SK-N-SH (cell line): ENCODE measurements at regions not wholly inside any gene's neighbourhood (a gene's known extent, or its start where the extent isn't known, plus 50 kb on each side); places are given as distances from the start of the nearest gene placed in this dataset.

ENCODE experiments used
- EP300 ChIP-seq, 2 experiments: IDR thresholded peaks; 2 replicates each; pipeline versions ENCODE4 v1.4.0 to v1.6.1; 2012; ENCODE audit warnings: borderline replicate concordance in 1 of 2, low read depth in 1 of 2, low read length in 1 of 2
- FOXM1 ChIP-seq: IDR thresholded peaks from 2 replicates; pipeline ENCODE4 v1.4.0; 2012; ENCODE audit warnings: low read depth, mild to moderate bottlenecking
- GABPA ChIP-seq: IDR thresholded peaks from 2 replicates; pipeline ENCODE4 v1.4.0; 2012; ENCODE audit warnings: low read depth, mild to moderate bottlenecking
- GATA2 ChIP-seq: sonication (generic); formaldehyde crosslinking; IDR thresholded peaks from 2 replicates; pipeline ENCODE4 v1.5.0; 2020; ENCODE audit warnings: mild to moderate bottlenecking, missing genetic modification reagents
- NRF1 ChIP-seq: IDR thresholded peaks from 2 replicates; pipeline ENCODE4 v1.6.1; 2012; ENCODE audit warnings: low read depth, mild to moderate bottlenecking, low read length
- POLR2AphosphoS5 ChIP-seq: IDR thresholded peaks from 2 replicates; pipeline ENCODE4 v1.6.1; 2012; ENCODE audit warnings: low read depth, low read length
- RAD21 ChIP-seq: IDR thresholded peaks from 2 replicates; pipeline ENCODE4 v1.6.1; 2012; ENCODE audit warnings: mild to moderate bottlenecking, low read length
- RCOR1 ChIP-seq: fragments of 150-350 bp; IDR thresholded peaks from 2 replicates; pipeline ENCODE4 v1.6.1; 2017; ENCODE audit warnings: antibody characterized with exemption, low read length
- RFX5 ChIP-seq: IDR thresholded peaks from 2 replicates; pipeline ENCODE4 v1.6.1; 2012; ENCODE audit warnings: mild to moderate bottlenecking, improper control_type of control experiment, low read length
- TAF1 ChIP-seq: IDR thresholded peaks from 2 replicates; pipeline ENCODE4 v1.6.1; 2012; ENCODE audit warnings: low read depth, mild to moderate bottlenecking, low read length, moderate library complexity, borderline replicate concordance
- YY1 ChIP-seq: IDR thresholded peaks from 2 replicates; pipeline ENCODE4 v1.4.0; 2012; ENCODE audit warnings: low read depth, mild to moderate bottlenecking
- TF ChIP-seq, protein P1 (sequence below): fragments of 200-600 bp; sonication (generic); IDR thresholded peaks from 2 replicates; pipeline ENCODE4 v1.6.1; 2017; ENCODE audit warnings: antibody characterized with exemption, mild to moderate bottlenecking, moderate library complexity
- TF ChIP-seq, protein P2 (sequence below): IDR thresholded peaks from 2 replicates; pipeline ENCODE4 v1.4.0; 2012; ENCODE audit warnings: low read depth
- TF ChIP-seq, protein P3 (sequence below): IDR thresholded peaks from 2 replicates; pipeline ENCODE4 v1.4.0; 2012; ENCODE audit warnings: low read depth, borderline replicate concordance

- TF ChIP-seq GATA2 (CRISPR knock-in tag) = no peak
- TF ChIP-seq RFX5 = no peak
- TF ChIP-seq, protein P1, sequence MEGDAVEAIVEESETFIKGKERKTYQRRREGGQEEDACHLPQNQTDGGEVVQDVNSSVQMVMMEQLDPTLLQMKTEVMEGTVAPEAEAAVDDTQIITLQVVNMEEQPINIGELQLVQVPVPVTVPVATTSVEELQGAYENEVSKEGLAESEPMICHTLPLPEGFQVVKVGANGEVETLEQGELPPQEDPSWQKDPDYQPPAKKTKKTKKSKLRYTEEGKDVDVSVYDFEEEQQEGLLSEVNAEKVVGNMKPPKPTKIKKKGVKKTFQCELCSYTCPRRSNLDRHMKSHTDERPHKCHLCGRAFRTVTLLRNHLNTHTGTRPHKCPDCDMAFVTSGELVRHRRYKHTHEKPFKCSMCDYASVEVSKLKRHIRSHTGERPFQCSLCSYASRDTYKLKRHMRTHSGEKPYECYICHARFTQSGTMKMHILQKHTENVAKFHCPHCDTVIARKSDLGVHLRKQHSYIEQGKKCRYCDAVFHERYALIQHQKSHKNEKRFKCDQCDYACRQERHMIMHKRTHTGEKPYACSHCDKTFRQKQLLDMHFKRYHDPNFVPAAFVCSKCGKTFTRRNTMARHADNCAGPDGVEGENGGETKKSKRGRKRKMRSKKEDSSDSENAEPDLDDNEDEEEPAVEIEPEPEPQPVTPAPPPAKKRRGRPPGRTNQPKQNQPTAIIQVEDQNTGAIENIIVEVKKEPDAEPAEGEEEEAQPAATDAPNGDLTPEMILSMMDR = no peak
- no peak for TF ChIP-seq EP300 (IDR thresholded peaks at IDR 0.05; ENCODE audit: borderline replicate concordance in 1 of 2, low read depth in 1 of 2, low read length in 1 of 2)
- no peak for TF ChIP-seq POLR2AphosphoS5
- no peak for TF ChIP-seq RAD21
- TF ChIP-seq, protein P2, sequence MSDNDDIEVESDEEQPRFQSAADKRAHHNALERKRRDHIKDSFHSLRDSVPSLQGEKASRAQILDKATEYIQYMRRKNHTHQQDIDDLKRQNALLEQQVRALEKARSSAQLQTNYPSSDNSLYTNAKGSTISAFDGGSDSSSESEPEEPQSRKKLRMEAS = no peak
- no peak for TF ChIP-seq TAF1
- no peak for TF ChIP-seq YY1
- TF ChIP-seq NRF1 = no peak
- TF ChIP-seq GABPA = no peak
- TF ChIP-seq FOXM1 = no peak
- TF ChIP-seq, protein P3, sequence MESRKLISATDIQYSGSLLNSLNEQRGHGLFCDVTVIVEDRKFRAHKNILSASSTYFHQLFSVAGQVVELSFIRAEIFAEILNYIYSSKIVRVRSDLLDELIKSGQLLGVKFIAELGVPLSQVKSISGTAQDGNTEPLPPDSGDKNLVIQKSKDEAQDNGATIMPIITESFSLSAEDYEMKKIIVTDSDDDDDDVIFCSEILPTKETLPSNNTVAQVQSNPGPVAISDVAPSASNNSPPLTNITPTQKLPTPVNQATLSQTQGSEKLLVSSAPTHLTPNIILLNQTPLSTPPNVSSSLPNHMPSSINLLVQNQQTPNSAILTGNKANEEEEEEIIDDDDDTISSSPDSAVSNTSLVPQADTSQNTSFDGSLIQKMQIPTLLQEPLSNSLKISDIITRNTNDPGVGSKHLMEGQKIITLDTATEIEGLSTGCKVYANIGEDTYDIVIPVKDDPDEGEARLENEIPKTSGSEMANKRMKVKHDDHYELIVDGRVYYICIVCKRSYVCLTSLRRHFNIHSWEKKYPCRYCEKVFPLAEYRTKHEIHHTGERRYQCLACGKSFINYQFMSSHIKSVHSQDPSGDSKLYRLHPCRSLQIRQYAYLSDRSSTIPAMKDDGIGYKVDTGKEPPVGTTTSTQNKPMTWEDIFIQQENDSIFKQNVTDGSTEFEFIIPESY = no peak
- TF ChIP-seq RCOR1 = no peak
These were observed 120.0 kb downstream of the BTG1 start for GRCh38 chr12:92025462-92026207.
